CD4-positive, alpha-beta memory T cell (primary cell): ENCODE measurements at regions not wholly inside any gene's neighbourhood (a gene's known extent, or its start where the extent isn't known, plus 50 kb on each side); places are given as distances from the start of the nearest gene placed in this dataset.

Experiments
- CTCF ChIA-PET: fragments of 350-600 bp; sonication (Branson Sonifier 250); formaldehyde crosslinking; loops from one replicate; lab custom pipeline; 2021; ENCODE audit warnings: inconsistent platforms; ENCODE audit not compliant: partially characterized antibody; lab: Charles Lee
- POLR2A ChIA-PET: fragments of 350-600 bp; sonication (Branson Sonifier 250); formaldehyde crosslinking; loops from one replicate; lab custom pipeline; 2021; ENCODE audit not compliant: partially characterized antibody; lab: Charles Lee
- DNase-seq, 5 donors: peaks; one replicate each; pipeline versions ENCODE4 v3.0.0 to v3.0.0-alpha.2; 2020 to 2022; ENCODE audit warnings: mixed read lengths in 1 of 5
- H3K27ac ChIP-seq: one replicate; pipeline ENCODE4 v1.7.0; 2013; ENCODE audit warnings: low read depth, low read length
- H3K27me3 ChIP-seq: 2 replicates; pipeline ENCODE4 v1.7.0; 2013; ENCODE audit warnings: mild to moderate bottlenecking, low read length, moderate library complexity; ENCODE audit not compliant: insufficient read depth
- H3K36me3 ChIP-seq: 2 replicates; pipeline ENCODE4 v1.7.0; 2013; ENCODE audit warnings: mild to moderate bottlenecking, low read length, moderate library complexity; ENCODE audit not compliant: insufficient read depth
- H3K4me1 ChIP-seq: 2 replicates; pipeline ENCODE4 v1.7.0; 2013; ENCODE audit warnings: mild to moderate bottlenecking, low read length, moderate library complexity; ENCODE audit not compliant: insufficient read depth
- H3K4me3 ChIP-seq, 2 donors: one replicate each; pipeline ENCODE4 v1.7.0; 2013; ENCODE audit warnings: low read length in 2 of 2, mild to moderate bottlenecking in 1 of 2
- H3K9me3 ChIP-seq, 2 donors: one replicate each; pipeline ENCODE4 v1.7.0; 2013; ENCODE audit warnings: low read length in 2 of 2, control low read depth in 1 of 2; ENCODE audit not compliant: control insufficient read depth in 1 of 2
- H3K27ac Mint-ChIP-seq, 7 donors: one replicate each; pipeline ENCODE4 v1.8.0; 2020 to 2021; ENCODE audit warnings: mixed read lengths in 7 of 7, mild to moderate bottlenecking in 6 of 7, inconsistent platforms in 3 of 7, moderate library complexity in 3 of 7
- H3K27me3 Mint-ChIP-seq, 2 donors: one replicate each; pipeline ENCODE4 v1.8.0; 2020 to 2021; ENCODE audit warnings: mixed read lengths in 2 of 2
- H3K36me3 Mint-ChIP-seq, 2 donors: one replicate each; pipeline ENCODE4 v1.8.0; 2020 to 2021; ENCODE audit warnings: mixed read lengths in 2 of 2, inconsistent platforms in 1 of 2, mild to moderate bottlenecking in 1 of 2
- H3K4me1 Mint-ChIP-seq, 4 donors: one replicate each; pipeline ENCODE4 v1.8.0; 2020 to 2021; ENCODE audit warnings: mixed read lengths in 4 of 4, mild to moderate bottlenecking in 1 of 4
- H3K4me3 Mint-ChIP-seq, 8 donors: one replicate each; pipeline ENCODE4 v1.8.0; 2020 to 2021; ENCODE audit warnings: mixed read lengths in 8 of 8, mild to moderate bottlenecking in 7 of 8, moderate library complexity in 6 of 8, inconsistent platforms in 3 of 8
- H3K9me3 Mint-ChIP-seq, 8 donors: one replicate each; pipeline ENCODE4 v1.8.0; 2020 to 2021; ENCODE audit warnings: mixed read lengths in 8 of 8, mild to moderate bottlenecking in 5 of 8, inconsistent platforms in 3 of 8, moderate library complexity in 1 of 8
- intact Hi-C: fragments of 100-400 bp; cut with micrococcal nuclease; formaldehyde crosslinking; loops from one replicate; pipeline ENCODE4 v1.15.1; 2023

GRCh38 chr5:61641748-61642565, 309.9 kb downstream of the ZSWIM6 start:
- Mint-ChIP-seq H3K9me3 (no peaks in the 10 kb centered on the region), H3K4me1 (no peaks in the 10 kb centered on the region), H3K27ac (no peak overlapping the region), H3K4me3 (no peak overlapping the region), H3K27me3 (peaks cover 7 to 8% of the 10 kb centered on the region in 2 donors), H3K36me3 (no peaks in the 10 kb centered on the region)
- ChIA-PET POLR2A (no interaction called here), CTCF (no interaction called here)
- Histone ChIP-seq H3K36me3 (no peaks in the 10 kb centered on the region), H3K4me1 (no peaks in the 10 kb centered on the region), H3K4me3 (no peak overlapping the region), H3K27ac (no peak overlapping the region), H3K9me3 (no peaks in the 10 kb centered on the region), H3K27me3 (no peaks in the 10 kb centered on the region)
- no peak for DNase-seq
- intact Hi-C loops: no loop called here

- no peaks in the 10 kb centered on the region for H3K4me1 Mint-ChIP-seq
- ChIA-PET CTCF (interaction anchor here (5.5 kb wide), 1 partner anchor 11 kb away, joined by 32 read pairs; no protein-coding TSS in a partner anchor), POLR2A (no interaction called here)
- no peak overlapping the region for H3K4me3 Mint-ChIP-seq
- no peaks in the 10 kb centered on the region for H3K9me3 Mint-ChIP-seq
- Histone ChIP-seq H3K4me1 (no peaks in the 10 kb centered on the region), H3K36me3 (no peaks in the 10 kb centered on the region), H3K27me3 (no peaks in the 10 kb centered on the region), H3K27ac (no peak overlapping the region), H3K9me3 (no peaks in the 10 kb centered on the region), H3K4me3 (no peak overlapping the region)
- DNase-seq: no peak
- H3K27me3 Mint-ChIP-seq: peaks cover 7 to 12% of the 10 kb centered on the region in 2 donors
- no peak overlapping the region for H3K27ac Mint-ChIP-seq
- intact Hi-C loops: no loop called here
- H3K36me3 Mint-ChIP-seq: no peaks in the 10 kb centered on the region
Observed at GRCh38 chr5:61647672-61648071, 315.6 kb downstream of the ZSWIM6 start.

- no peak for DNase-seq
- no peaks in the 10 kb centered on the region for H3K9me3 ChIP-seq
- no peaks in the 10 kb centered on the region for H3K27me3 ChIP-seq
- CTCF ChIA-PET: interaction anchor here (5.5 kb wide), 1 partner anchor 9 kb away, joined by 32 read pairs; no protein-coding TSS in a partner anchor
- H3K4me3 ChIP-seq: no peak overlapping the region
- Mint-ChIP-seq H3K27me3 (peaks cover 7 to 12% of the 10 kb centered on the region in 2 donors), H3K4me1 (no peaks in the 10 kb centered on the region), H3K27ac (no peak overlapping the region), H3K9me3 (no peaks in the 10 kb centered on the region), H3K4me3 (no peak overlapping the region), H3K36me3 (no peaks in the 10 kb centered on the region)
- no peaks in the 10 kb centered on the region for H3K36me3 ChIP-seq
- no peaks in the 10 kb centered on the region for H3K4me1 ChIP-seq
- no peak overlapping the region for H3K27ac ChIP-seq
- intact Hi-C loops: no loop called here
- POLR2A ChIA-PET: no interaction called here
Observed at GRCh38 chr5:61649231-61649630, 317.2 kb downstream of the ZSWIM6 start.

GRCh38 chr5:61649971-61650370, 317.9 kb downstream of the ZSWIM6 start:
- H3K4me1 Mint-ChIP-seq: no peaks in the 10 kb centered on the region
- POLR2A ChIA-PET: no interaction called here
- H3K9me3 ChIP-seq: no peaks in the 10 kb centered on the region
- H3K4me3 Mint-ChIP-seq: no peak overlapping the region
- no peaks in the 10 kb centered on the region for H3K36me3 ChIP-seq
- no peak overlapping the region for H3K4me3 ChIP-seq
- H3K36me3 Mint-ChIP-seq: no peaks in the 10 kb centered on the region
- intact Hi-C loops: no loop called here
- CTCF ChIA-PET: interaction anchor here (0.5 to 1.3 kb wide), 3 partner anchors 9 to 594 kb away, joined by 3 to 9 read pairs (median 3); no protein-coding TSS in a partner anchor
- no peaks in the 10 kb centered on the region for H3K9me3 Mint-ChIP-seq
- H3K27me3 ChIP-seq: no peaks in the 10 kb centered on the region
- no peaks in the 10 kb centered on the region for H3K4me1 ChIP-seq
- H3K27ac ChIP-seq: no peak overlapping the region
- no peak overlapping the region for H3K27ac Mint-ChIP-seq
- DNase-seq: no peak
- peaks cover 5 to 12% of the 10 kb centered on the region in 2 donors for H3K27me3 Mint-ChIP-seq

- no peak for DNase-seq
- Histone ChIP-seq H3K4me3 (no peak overlapping the region), H3K27me3 (no peaks in the 10 kb centered on the region), H3K36me3 (no peaks in the 10 kb centered on the region), H3K9me3 (no peaks in the 10 kb centered on the region), H3K27ac (no peak overlapping the region), H3K4me1 (no peaks in the 10 kb centered on the region)
- no peaks in the 10 kb centered on the region for H3K36me3 Mint-ChIP-seq
- H3K4me3 Mint-ChIP-seq: no peak overlapping the region
- H3K4me1 Mint-ChIP-seq: no peaks in the 10 kb centered on the region
- intact Hi-C loops: no loop called here
- H3K9me3 Mint-ChIP-seq: no peaks in the 10 kb centered on the region
- H3K27me3 Mint-ChIP-seq: peaks cover 4 to 16% of the 10 kb centered on the region in 2 donors
- ChIA-PET CTCF (interaction anchor here (0.5 to 1.3 kb wide), 3 partner anchors 8 to 595 kb away, joined by 3 to 9 read pairs (median 3); no protein-coding TSS in a partner anchor), POLR2A (no interaction called here)
- no peak overlapping the region for H3K27ac Mint-ChIP-seq
Observed at GRCh38 chr5:61650661-61651060, 318.6 kb downstream of the ZSWIM6 start.

- Mint-ChIP-seq H3K9me3 (no peaks in the 10 kb centered on the region), H3K36me3 (no peaks in the 10 kb centered on the region), H3K27ac (no peak overlapping the region), H3K27me3 (peaks cover 8 to 20% of the 10 kb centered on the region in 2 donors), H3K4me1 (no peaks in the 10 kb centered on the region), H3K4me3 (no peak overlapping the region)
- peaks cover 3% of the 10 kb centered on the region for H3K27me3 ChIP-seq
- no peak overlapping the region for H3K27ac ChIP-seq
- H3K9me3 ChIP-seq: no peaks in the 10 kb centered on the region
- intact Hi-C loops: no loop called here
- no peaks in the 10 kb centered on the region for H3K36me3 ChIP-seq
- CTCF ChIA-PET: interaction anchor here (1.3 kb wide), 1 partner anchor 8 kb away, joined by 9 read pairs; no protein-coding TSS in a partner anchor
- no peak for DNase-seq
- H3K4me1 ChIP-seq: no peaks in the 10 kb centered on the region
- POLR2A ChIA-PET: no interaction called here
- no peak overlapping the region for H3K4me3 ChIP-seq
Observed at GRCh38 chr5:61651195-61651594, 319.1 kb downstream of the ZSWIM6 start.

- peaks cover 9 to 24% of the 10 kb centered on the region in 2 donors for H3K27me3 Mint-ChIP-seq
- intact Hi-C loops: no loop called here
- H3K4me3 Mint-ChIP-seq: no peak overlapping the region
- Histone ChIP-seq H3K36me3 (no peaks in the 10 kb centered on the region), H3K27ac (no peak overlapping the region), H3K9me3 (no peaks in the 10 kb centered on the region), H3K4me3 (no peak overlapping the region), H3K4me1 (no peaks in the 10 kb centered on the region), H3K27me3 (peaks cover 3% of the 10 kb centered on the region)
- no peaks in the 10 kb centered on the region for H3K4me1 Mint-ChIP-seq
- no peaks in the 10 kb centered on the region for H3K9me3 Mint-ChIP-seq
- ChIA-PET CTCF (no interaction called here), POLR2A (no interaction called here)
- H3K27ac Mint-ChIP-seq: no peak overlapping the region
- H3K36me3 Mint-ChIP-seq: no peaks in the 10 kb centered on the region
- no peak for DNase-seq
Observed at GRCh38 chr5:61652916-61653315, 320.9 kb downstream of the ZSWIM6 start.
